ENCODE measurements at regions not wholly inside any gene's neighbourhood (a gene's known extent, or its start where the extent isn't known, plus 50 kb on each side); places are given as distances from the start of the nearest gene placed in this dataset.

- no peak for TF ChIP-seq CTCF (IDR thresholded peaks at IDR 0.05)
- no peak overlapping the region for H3K27ac ChIP-seq
- H3K9me3 ChIP-seq, result no peaks in the 10 kb centered on the region
- H3K36me3 ChIP-seq, result no peaks in the 10 kb centered on the region
- no peak overlapping the region for H3K4me3 ChIP-seq
- H3K4me1 ChIP-seq, result peaks cover 0 to 5% (median 0%) of the 10 kb centered on the region in 4 donors
- H3K27me3 ChIP-seq, result peaks cover 0 to 4% of the 10 kb centered on the region in 2 donors
- DNase-seq, result no peak
- intact Hi-C loops (cut with DNase I; ENCODE audit: low total_unique reads), result no loop called here
Measured at GRCh38 chr9:85427772-85428171, 314.0 kb downstream of the AGTPBP1 start.

GRCh38 chr9:85425153-85425611, 316.6 kb downstream of the AGTPBP1 start:
- Histone ChIP-seq H3K36me3 (no peaks in the 10 kb centered on the region), H3K4me1 (no peaks in the 10 kb centered on the region), H3K27ac (no peak overlapping the region), H3K9me3 (no peaks in the 10 kb centered on the region), H3K27me3 (peaks cover 0 to 3% of the 10 kb centered on the region in 2 donors), H3K4me3 (no peak overlapping the region)
- intact Hi-C loops (cut with DNase I; ENCODE audit: low total_unique reads), result no loop called here
- peak; percentile 31 to 70 for DNase-seq
- peak in 1 of 2 experiments; percentile 24 for TF ChIP-seq CTCF (IDR thresholded peaks at IDR 0.05)

GRCh38 chr9:85423422-85423821, 318.3 kb downstream of the AGTPBP1 start:
- Histone ChIP-seq H3K36me3 (no peaks in the 10 kb centered on the region), H3K27ac (no peak overlapping the region), H3K4me3 (no peak overlapping the region), H3K27me3 (no peaks in the 10 kb centered on the region), H3K4me1 (no peaks in the 10 kb centered on the region), H3K9me3 (no peaks in the 10 kb centered on the region)
- no peak for TF ChIP-seq CTCF (IDR thresholded peaks at IDR 0.05)
- DNase-seq, result no peak
- intact Hi-C loops (cut with DNase I; ENCODE audit: low total_unique reads), result no loop called here

- intact Hi-C loops (cut with DNase I; ENCODE audit: low total_unique reads), result no loop called here
- no peaks in the 10 kb centered on the region for H3K9me3 ChIP-seq
- H3K4me1 ChIP-seq, result no peaks in the 10 kb centered on the region
- no peaks in the 10 kb centered on the region for H3K27me3 ChIP-seq
- DNase-seq, result no peak
- no peak for TF ChIP-seq CTCF (IDR thresholded peaks at IDR 0.05)
- H3K27ac ChIP-seq, result no peak overlapping the region
- H3K36me3 ChIP-seq, result no peaks in the 10 kb centered on the region
- no peak overlapping the region for H3K4me3 ChIP-seq
Measured at GRCh38 chr9:85421641-85422040, 320.1 kb downstream of the AGTPBP1 start.

GRCh38 chr9:85420750-85421149, 321.0 kb downstream of the AGTPBP1 start:
- no peak overlapping the region for H3K27ac ChIP-seq
- no peak for DNase-seq

More at GRCh38 chr9:85420750-85421149, 321.0 kb downstream of the AGTPBP1 start:
- no peaks in the 10 kb centered on the region for H3K9me3 ChIP-seq
- H3K27me3 ChIP-seq, result no peaks in the 10 kb centered on the region
- no peaks in the 10 kb centered on the region for H3K36me3 ChIP-seq
- H3K4me3 ChIP-seq, result no peak overlapping the region
- TF ChIP-seq CTCF (IDR thresholded peaks at IDR 0.05), result no peak
- intact Hi-C loops (cut with DNase I; ENCODE audit: low total_unique reads), result no loop called here
- no peaks in the 10 kb centered on the region for H3K4me1 ChIP-seq
